Activated naive CD4-positive, alpha-beta T cell (primary cell): ENCODE measurements at regions not wholly inside any gene's neighbourhood (a gene's known extent, or its start where the extent isn't known, plus 50 kb on each side); places are given as distances from the start of the nearest gene placed in this dataset.

Experiments used
- DNase-seq, 4 experiments: peaks; one replicate each; lab custom pipeline; 2025; lab: John Stamatoyannopoulos, UW

- DNase-seq = no peak
Observed at GRCh38 chr2:5751873-5752482, 59.8 kb downstream of the SOX11 start.

GRCh38 chr2:5756272-5756671, 64.1 kb downstream of the SOX11 start:
- no peak for DNase-seq

GRCh38 chr2:5758346-5758745, 66.2 kb downstream of the SOX11 start:
- DNase-seq = no peak

GRCh38 chr2:5759949-5760348, 67.8 kb downstream of the SOX11 start:
- no peak for DNase-seq

GRCh38 chr2:5763531-5763930, 71.3 kb downstream of the SOX11 start:
- DNase-seq = no peak

- DNase-seq = no peak
Observed at GRCh38 chr2:5764041-5764440, 71.9 kb downstream of the SOX11 start.

GRCh38 chr2:5766056-5766455, 73.9 kb downstream of the SOX11 start:
- no peak for DNase-seq

- DNase-seq = no peak
Observed at GRCh38 chr2:5766561-5766960, 74.4 kb downstream of the SOX11 start.

GRCh38 chr2:5777131-5777535, 84.9 kb downstream of the SOX11 start:
- no peak for DNase-seq

- DNase-seq = no peak
Observed at GRCh38 chr2:5781679-5782078, 89.5 kb downstream of the SOX11 start.

- DNase-seq = no peak
Observed at GRCh38 chr2:5782103-5782502, 89.9 kb downstream of the SOX11 start.

- no peak for DNase-seq
Observed at GRCh38 chr2:5788447-5788846, 96.3 kb downstream of the SOX11 start.

GRCh38 chr2:5791371-5791770, 99.2 kb downstream of the SOX11 start:
- DNase-seq = no peak

GRCh38 chr2:5794012-5794411, 101.8 kb downstream of the SOX11 start:
- DNase-seq = no peak

- DNase-seq = no peak
Observed at GRCh38 chr2:5798084-5798483, 105.9 kb downstream of the SOX11 start.

- DNase-seq = no peak
Observed at GRCh38 chr2:5799348-5799747, 107.2 kb downstream of the SOX11 start.

GRCh38 chr2:5803547-5803946, 111.4 kb downstream of the SOX11 start:
- no peak for DNase-seq

GRCh38 chr2:5818961-5819600, 126.9 kb downstream of the SOX11 start:
- no peak for DNase-seq

GRCh38 chr2:5824126-5824525, 131.9 kb downstream of the SOX11 start:
- no peak for DNase-seq

GRCh38 chr2:5825686-5826085, 133.5 kb downstream of the SOX11 start:
- DNase-seq = no peak

GRCh38 chr2:5826979-5827655, 134.9 kb downstream of the SOX11 start:
- DNase-seq = no peak

- DNase-seq = no peak
Observed at GRCh38 chr2:5834501-5834900, 142.3 kb downstream of the SOX11 start.

GRCh38 chr2:5839550-5839949, 147.4 kb downstream of the SOX11 start:
- no peak for DNase-seq

- DNase-seq = no peak
Observed at GRCh38 chr2:5841126-5841525, 148.9 kb downstream of the SOX11 start.
